Germinal center (tissue), 1 donor: ENCODE measurements at regions not wholly inside any gene's neighbourhood (a gene's known extent, or its start where the extent isn't known, plus 50 kb on each side); places are given as distances from the start of the nearest gene placed in this dataset.

Source experiments
- DNase-seq: peaks from one replicate; pipeline ENCODE4 v3.0.0; 2012; ENCODE audit warnings: mixed read lengths, low spot score

DNA sequence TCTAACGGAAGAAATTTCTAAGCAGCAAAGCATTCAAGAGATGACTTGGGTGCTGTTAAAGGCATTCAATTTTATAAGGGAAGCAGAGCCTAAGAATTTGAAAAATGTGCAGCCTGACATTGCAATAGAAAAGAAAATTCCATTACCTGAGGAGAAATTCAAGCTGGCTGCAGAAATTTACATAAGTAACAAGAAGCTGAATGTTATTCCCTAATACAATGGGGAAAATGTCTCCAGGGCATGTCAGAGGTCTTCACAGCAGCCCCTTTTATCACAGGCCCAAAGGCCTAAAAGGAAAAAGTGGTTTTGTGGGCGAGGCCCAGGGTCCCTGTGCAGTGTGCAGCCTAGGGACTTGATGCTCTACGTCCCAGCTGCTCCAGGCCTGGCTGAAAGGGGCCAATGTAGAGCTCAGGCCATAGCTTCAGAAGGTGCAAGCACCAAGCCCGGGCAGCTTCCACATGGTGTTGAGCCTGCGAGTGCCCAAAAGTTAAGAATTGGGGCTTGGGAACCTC, 306.7 kb downstream of the RDH14 start:
- DNase-seq: no peak

DNA sequence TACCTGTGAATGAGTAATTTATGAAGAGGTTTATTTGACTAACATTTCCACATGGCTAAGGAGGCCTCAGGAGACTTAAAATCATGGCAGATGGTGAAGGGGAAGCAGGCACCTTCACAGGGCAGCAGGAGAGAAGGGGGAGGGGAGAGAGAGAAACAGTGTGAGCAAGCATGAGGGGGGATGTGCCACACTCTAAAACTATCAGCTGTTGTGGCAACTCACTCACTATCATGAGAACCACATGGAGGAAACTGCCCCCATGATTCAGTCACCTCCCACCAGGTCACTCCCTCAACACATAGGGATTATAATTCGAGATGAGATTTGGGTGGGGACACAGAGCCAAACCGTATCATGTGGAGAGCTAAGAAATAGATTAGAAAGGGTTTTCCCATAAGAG, 309.0 kb downstream of the RDH14 start:
- no peak for DNase-seq

GRCh38 chr2:18247282-18248110, 313.0 kb downstream of the RDH14 start:
- DNase-seq: no peak

- DNase-seq: no peak
Observed at GRCh38 chr2:18245375-18245774, 315.1 kb downstream of the RDH14 start.

DNA sequence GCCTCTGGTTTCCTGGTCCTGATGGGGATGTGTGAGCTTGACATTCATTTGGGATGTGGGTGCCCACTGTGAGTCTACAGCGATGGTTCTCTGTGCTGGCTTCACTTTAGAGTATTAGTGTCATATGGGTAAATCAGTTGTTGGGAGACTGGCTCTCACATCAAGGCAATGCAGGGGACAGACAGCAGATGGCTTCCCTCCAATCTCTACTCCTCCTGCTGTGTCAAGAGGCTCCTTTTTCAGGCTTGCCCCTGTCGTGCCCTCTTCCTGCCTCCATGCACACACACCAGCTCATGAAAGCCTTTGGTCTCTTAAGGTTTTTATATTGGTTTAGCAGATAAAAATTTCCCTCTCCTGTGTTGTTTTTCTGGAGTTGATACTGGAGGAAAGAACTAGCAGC, 315.6 kb downstream of the RDH14 start:
- no peak for DNase-seq

- DNase-seq: no peak
Observed at GRCh38 chr2:18243816-18244215, 316.6 kb downstream of the RDH14 start.

DNA sequence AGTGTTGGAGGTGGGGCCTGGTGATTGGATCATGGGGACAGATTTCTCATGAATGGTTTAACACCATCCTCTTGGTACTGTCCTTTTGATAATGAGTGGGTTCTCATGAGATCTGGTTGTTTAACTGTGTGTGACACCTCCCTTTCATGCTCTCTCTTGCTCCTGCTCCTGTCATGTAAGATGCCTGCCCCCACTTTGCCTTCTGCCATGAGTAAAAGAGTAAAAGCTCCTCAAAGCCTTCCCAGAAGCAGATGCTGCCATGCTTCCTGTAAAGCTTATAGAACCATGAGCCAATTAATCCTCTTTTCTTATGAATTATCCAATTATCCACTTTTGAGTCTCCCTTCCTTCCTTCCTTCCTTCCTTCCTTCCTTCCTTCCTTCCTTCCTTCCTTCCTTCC, 317.7 kb downstream of the RDH14 start:
- DNase-seq: no peak

GRCh38 chr2:18238209-18238608, 322.2 kb downstream of the RDH14 start:
- no peak for DNase-seq

GRCh38 chr2:18237298-18237697, 323.2 kb downstream of the RDH14 start:
- no peak for DNase-seq

DNA sequence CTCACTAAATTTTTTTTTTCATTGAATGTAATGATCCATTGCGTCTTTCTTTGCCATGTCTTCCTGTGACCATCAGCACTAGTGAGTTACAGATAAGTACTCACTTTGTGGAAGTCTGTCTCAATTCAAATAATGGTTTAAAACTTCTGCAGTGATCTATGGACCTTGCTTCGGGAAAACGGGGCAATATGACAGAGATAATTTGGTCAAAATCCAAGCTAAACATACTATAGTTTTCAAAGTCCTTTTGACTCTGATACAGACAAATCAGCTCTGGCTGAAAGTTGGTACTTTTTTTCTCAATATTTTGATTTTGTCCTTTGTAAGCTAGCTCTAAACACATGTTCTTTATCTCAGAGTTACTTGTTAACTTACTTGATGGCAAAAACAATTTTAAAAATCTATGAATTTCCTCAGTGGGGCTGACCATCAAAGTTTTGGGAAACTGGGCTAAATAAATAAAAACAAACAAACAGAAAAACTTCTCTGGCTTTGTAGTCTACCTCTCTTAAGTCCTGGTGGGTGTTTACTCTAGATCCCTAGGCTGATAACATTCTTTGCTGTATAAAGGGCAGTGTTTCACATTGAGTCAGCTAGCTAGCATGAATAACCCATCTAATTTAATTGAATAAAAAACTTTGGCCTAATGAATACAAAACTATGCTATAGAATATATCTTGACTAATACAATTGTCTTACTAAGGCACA, 327.6 kb downstream of the RDH14 start:
- no peak for DNase-seq

DNA sequence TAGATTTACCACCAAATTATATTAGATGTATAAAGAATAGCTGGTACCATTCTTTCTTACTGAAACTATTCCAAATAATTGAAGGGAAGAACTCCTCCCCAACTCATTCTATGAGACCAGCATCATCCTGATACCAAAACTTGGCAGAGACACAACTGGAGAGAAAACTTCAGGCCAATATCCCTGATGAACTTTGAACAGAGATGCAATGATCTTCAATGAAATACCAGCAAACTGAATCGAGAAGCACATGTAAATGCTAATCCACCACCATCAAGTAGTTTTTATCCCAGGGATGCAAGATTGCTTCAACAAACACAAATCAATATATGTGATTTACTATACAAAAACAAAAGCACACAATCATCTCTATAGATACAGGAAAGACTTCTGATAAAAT, 329.8 kb downstream of the RDH14 start:
- DNase-seq: no peak

DNA sequence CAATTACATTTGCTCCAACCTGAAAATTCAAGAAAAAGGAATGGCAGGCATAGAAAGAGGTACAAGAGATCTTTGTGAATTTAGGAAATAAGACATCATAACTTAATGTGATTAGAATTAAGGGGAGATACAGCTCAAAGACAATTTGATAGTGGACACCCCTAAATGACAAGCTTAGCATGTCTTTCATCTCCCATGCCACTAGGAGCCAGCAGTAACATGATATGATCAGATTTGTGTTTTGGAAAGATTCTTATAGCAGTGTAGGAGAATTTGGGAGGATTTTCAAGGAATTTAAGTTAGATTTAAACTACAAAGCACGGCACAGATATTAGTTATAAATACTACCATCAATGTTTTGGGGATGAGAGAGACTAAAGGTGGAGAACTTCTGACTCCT, 340.8 kb downstream of the RDH14 start:
- DNase-seq: no peak

DNA sequence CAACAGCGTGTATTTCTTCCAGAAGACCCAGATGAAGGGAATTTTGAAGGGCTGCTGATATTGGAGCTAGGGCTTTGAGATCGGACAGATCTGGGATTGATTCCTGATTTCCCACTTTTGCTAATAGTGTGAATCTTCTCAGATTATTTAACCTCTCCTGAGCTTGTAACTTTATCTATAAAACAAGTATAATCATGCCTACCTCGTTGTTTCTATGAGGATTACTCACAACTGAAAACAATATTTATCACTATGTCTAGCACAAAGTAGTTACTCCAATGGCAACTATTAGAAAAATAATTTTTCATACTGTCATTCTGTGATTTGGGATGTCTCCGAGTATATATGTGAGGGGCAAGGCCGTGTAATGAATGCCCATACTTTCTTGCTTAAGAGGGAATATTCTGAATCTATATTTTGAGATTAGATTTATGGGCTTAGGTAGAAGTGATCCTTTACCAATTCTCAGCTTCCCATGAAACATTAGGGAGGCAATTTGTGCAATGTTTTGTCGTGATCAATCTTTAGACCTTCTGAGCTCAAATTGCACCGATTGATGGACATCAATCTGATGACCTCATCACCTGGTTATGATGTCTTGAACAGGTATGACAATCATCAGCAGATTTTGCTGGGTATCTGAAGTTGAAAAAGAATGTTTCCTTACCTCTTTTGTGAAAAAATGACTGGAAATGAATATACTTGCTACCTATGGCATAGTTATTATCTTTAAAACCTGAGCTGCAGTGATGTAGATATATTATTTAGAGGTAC, 339.9 kb downstream of the KCNS3 start:
- DNase-seq: no peak

DNA sequence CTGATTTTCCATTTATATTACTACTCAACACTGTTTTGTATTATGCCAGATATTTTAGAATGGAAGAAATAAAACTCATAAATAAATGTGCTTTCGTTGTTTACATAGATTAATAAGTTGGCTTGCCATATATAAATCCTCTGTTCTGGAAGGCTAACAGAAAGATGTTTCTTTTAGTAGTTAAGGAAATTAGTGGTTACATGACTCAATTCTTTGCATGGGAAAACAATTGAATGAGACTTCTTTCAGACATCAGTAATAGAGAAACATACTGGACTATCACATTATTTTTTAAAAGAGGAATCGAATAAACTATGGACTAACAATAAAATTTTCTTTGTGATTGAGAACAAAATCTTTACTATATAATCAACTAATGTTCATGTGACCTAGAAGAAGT, 336.5 kb downstream of the KCNS3 start:
- no peak for DNase-seq

- no peak for DNase-seq
Observed at GRCh38 chr2:18213986-18214385, 335.5 kb downstream of the KCNS3 start.

DNA sequence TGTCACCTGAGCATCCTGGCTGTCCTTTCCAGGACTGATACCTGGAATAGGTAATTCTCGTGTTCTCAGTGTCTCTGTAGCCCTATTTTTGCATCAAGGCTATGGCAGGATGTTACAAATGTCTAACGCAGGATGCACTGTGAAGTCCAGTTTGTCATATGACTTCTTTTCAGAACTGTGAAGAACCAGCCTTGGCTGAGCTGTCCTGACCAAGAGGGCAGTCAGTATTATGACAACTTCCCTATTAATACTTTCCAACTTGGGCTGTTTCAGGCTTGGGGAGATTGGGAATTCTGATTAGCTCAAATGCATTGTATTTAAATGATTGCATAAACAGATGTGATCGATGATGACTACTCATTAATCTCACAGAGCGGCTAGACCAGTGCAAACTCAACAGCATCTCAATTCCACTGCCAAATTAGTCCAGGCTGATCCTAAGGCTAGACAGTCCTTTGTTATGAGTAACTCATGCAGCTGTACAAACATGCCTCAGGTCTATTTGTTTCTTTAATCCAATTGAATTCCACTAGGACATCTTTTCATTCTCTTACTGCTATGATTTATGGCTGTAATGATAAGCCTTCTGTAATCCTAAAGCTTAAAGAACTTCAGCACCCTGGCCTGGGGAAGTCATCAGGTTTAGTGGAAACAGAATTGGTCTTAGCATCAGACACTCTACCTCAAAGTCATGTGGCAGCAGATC, 331.6 kb downstream of the KCNS3 start:
- no peak for DNase-seq

- DNase-seq: no peak
Observed at GRCh38 chr2:18208956-18209355, 330.5 kb downstream of the KCNS3 start.

GRCh38 chr2:18200771-18201170, 322.3 kb downstream of the KCNS3 start:
- DNase-seq: no peak

- no peak for DNase-seq
Observed at GRCh38 chr2:18198677-18199076, 320.2 kb downstream of the KCNS3 start.

- no peak for DNase-seq
Observed at GRCh38 chr2:18194161-18194560, 315.7 kb downstream of the KCNS3 start.

GRCh38 chr2:18186816-18187613, 308.5 kb downstream of the KCNS3 start:
- DNase-seq: no peak
